HG02610 (cell line): ENCODE measurements at regions not wholly inside any gene's neighbourhood (a gene's known extent, or its start where the extent isn't known, plus 50 kb on each side); places are given as distances from the start of the nearest gene placed in this dataset.
"Not testable (repeated sequence)": the region's sequence is repeated elsewhere in the genome, so short reads cannot be mapped to it uniquely, and the experiment has no call there.

ENCODE experiments used
- ATAC-seq: cut with Tn5 transposase; IDR thresholded peaks from one replicate; pipeline ENCODE4 v1.9.1; 2021; ENCODE audit warnings: mild to moderate bottlenecking, moderate library complexity; ENCODE audit not compliant: unreplicated experiment

DNA sequence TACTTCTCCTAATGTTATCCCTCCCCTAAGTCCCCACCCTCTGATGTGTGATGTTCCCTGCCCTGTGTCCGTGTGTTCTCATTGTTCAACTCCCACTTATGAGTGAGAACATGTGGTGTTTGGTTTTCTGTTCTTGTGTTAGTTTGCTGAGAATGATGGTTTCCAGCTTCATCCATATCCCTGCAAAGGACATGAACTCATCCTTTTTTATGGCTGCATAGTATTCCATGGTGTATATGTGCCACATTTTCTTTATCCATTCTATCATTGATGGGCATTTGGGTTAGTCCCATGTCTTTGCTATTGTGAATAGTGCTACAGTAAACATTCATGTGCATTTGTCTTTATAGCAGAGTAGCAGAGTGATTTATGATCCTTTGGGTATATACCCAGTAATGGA is 613.8 kb upstream of the KIF2B start:
- not testable (repeated sequence) for ATAC-seq

DNA sequence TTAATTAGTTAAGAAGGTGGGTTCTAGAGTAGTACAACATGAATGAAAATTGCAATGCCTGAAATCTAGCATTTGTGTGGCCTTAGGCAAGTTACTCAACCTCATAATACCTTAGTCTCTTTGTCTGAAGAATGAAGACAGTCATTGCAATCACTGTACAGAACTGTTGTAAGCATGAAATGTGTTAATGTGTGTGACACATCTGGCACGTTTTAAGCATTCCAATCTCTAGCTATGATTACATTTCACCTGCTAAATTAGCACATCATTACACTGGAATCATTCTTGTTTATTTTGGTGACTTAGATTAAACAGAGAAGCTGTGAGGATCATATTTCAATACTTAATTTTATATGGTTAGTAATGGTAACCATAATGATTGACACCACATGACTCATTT is 629.7 kb upstream of the KIF2B start:
- ATAC-seq, result no peak

DNA sequence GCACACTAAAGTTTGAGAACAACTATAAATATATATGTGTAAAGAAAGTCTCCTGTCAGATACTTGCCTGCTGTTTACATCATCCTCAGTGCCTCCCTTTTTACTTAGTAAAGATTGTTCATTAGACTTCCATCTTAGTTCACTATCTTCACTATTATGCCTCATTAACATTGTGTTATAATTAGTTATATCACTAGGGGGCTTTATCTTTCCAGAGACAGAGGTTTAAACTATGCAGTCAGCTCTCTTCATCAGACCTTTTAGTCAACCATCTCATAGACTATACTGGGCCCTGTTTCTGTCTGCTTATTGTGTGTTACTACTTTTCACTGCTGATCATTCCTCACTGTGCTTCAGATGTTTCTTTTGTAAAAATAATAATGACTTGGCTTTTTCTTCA is 630.8 kb upstream of the KIF2B start:
- no peak for ATAC-seq

DNA sequence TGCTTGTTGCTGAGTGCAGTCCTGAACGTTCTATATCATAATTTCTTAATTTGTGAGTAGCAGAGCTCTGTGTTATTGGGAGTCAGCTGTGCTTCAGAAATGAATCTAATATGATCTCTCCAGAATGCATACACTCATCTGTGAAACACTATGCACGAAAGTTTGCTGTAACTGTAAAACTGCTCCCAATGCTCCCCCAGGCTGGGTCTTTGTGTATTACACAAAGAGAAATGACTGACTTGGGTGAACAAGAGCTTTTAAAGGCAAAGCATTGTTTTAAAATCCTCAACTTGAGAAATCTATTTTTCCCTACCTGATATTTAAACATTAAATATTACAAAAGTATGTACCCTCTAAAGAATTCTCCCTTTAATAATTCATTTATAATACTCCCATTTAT is 636.7 kb upstream of the KIF2B start:
- no peak for ATAC-seq

DNA sequence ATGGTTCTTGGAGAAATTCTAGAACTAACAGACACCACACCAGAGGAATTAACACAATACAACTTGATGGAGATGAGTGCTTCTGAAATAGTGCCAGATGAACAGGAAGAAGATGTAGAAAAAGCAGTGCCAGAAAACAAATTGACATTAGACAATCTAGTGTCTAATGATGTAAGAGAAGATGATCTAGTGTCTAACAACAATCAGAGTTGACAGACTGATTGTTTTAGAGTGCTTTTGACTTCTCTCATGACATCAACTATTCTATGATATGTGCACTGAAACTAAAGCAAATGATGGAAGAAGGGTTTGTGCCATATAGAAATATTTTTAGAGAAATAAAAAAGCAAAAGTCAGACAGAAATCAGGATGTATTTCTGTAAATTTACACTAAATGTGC is 646.1 kb upstream of the KIF2B start:
- ATAC-seq, result no peak

DNA sequence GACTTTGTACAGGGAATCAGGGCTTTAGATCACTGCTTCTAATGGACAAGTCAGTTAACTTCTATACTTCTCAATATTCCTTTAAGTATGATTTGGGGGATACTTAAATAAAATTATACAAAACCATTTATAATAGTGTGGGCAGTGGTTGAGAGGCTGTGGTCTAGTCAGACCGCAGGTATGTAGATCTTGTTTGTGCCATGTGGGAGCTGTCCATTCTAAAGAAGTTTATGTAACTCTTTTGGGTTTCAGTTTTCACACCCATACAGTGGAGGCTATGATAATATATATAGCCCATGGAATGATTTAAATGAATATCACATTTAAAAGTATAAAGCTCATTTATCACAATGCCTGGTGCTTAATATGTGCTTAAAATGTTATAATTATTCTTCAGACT is 654.3 kb upstream of the KIF2B start:
- ATAC-seq, result no peak

DNA sequence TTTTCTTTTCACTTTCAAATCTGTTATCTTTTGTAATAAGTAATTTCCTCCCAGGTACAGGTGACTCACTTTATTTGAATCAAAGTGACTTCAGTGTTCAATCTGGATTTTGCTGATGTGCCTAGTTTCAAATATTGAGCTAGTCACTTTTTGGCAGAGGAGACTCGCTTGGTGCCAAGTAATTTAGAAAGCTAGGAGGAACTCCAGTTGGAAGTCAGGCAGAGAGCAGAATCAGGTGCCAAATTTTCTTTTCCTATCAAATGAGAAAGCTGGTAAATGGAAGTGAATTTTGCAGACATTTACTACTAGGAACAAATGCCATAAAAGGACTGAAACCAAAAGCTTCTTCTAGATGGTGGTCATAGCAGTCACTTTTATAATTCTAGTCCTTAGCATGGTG is 656.0 kb upstream of the KIF2B start:
- ATAC-seq, result no peak

DNA sequence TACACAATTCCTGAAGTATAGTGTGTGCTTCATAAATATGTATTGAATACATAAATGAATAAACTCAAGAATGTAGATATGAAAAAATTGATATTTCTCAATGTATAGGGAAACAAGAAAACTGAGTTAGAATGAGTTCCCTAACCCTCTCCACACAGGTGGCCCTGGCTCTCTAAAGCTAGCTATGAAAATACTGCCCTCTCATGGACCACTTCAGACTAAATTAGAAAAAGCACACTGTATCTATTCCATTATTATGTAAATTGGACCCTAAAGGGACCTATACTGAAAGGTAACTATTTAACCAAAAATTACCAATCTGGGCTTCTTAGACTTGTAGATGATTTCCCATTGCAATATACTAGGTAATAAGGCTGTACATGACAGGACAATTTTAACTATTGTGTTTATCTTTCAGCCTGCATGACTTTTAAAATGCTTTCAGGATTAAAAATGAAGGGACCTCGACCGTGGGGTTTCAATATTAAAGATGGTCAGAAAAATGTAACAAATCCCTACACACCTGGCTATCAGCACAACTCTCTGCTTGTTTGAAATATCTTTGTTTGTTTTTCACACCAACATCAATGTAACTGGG is 672.5 kb upstream of the KIF2B start:
- ATAC-seq, result no peak

DNA sequence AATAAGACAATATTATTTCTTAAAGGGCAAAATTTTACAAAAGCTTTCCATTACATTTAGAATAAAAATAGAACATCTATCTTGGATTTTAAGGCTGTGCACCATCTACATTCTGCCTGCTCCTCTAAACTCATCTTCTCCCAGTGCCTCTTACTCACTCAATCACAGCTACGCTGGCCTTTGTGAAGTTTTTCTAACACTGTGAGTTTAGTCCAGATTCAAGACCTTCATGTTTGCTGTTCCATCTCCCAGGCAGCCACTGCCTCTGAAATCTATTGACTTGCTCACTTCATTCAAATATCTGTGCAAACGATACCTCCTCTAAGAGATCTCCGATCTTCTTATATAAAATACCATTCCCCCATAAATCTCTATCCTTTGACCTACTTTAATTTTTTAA is 673.4 kb upstream of the KIF2B start:
- no peak for ATAC-seq

DNA sequence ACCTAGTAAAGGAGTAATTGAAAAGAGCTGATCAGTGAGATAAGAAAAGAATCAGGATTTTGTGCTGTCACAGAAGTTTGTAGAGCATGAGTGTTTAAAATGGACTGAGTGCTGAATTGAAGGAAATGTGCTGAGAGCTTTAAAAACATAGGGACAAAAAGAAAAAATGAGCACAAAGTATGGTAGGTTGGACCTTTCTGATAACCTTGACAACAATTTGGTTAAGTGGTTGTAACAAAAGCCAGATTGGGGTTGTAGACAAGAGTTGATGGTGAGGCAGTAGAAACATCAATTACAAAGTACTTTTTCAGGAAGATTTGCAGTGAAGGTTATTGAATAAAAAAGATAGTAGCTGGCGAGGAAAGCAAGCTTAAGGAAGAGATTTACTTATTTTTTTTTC is 674.7 kb upstream of the KIF2B start:
- no peak for ATAC-seq

DNA sequence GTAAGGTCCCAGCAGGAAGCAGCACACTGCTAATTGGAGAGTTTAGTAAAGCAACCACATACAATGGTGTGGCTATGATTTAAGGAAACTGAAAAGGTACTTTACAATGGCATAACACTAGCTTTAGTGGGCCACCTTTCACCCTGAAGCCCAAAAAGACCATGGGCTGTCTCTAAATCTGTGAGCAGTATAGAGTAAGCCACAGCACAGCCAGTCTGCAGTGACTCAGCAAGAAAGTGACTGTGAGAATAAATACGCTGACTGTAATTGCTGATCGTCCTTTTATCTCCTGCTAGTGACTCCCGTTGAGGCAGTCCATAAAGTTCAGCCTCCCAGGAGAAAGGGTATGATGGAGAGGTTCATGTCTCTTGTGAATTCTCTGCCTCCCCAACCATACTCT is 679.8 kb upstream of the KIF2B start:
- ATAC-seq, result no peak

DNA sequence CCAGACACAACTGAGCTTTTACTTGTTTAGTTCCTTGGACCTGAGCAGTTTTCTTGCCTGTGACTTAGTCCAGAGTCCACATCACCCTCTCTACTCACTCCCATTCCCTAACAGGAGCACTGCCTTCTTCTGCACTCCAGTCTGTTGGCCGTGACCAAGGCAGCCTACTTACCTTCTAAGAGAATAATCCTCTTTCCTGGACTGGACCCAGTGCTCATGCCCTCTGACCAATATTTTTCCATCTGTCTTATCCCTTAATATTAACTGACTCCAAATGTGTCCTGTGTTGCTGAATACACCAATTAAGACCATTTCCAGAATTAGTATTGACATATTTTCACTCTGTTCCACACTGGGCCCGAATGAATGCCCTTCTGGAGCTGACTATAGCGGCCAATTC is 681.0 kb upstream of the KIF2B start:
- ATAC-seq, result no peak

DNA sequence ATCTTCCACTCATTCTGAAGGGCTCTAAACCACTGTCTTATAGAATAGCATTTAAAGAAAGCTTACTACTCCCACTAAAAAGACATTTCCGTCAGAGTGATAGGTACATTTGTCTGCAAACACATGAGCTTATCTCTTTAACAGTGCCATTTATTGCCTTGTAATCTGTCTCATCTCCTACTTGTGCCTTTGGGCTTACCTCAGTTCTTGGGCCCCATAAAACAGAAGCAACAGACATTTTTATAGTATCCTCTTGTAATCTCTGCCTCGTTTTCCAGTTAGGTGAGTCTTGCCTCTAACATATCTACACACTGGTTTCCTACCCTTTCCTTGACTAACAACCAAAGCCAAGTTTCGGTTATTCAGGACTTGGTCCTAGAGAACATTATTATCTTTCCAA is 681.4 kb upstream of the KIF2B start:
- ATAC-seq, result no peak

DNA sequence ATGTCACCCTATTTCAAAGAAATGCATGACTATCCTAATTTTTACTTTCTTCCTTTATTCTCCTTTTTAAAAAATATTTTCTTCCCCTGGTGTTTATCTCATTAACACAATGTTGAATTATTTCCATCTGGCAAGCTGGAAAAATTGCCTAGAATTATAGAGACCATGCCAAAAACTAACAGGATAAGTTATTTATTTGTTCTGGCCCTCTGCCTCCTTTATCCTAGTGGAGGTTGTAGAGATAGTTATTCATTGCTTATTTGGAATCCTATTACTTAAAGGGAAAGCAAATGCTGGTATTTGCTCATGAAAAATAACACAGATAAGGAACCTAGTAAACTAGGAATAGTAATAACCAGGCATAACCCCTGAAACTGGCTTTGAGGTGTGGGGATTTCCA is 684.9 kb upstream of the KIF2B start:
- ATAC-seq, result no peak

DNA sequence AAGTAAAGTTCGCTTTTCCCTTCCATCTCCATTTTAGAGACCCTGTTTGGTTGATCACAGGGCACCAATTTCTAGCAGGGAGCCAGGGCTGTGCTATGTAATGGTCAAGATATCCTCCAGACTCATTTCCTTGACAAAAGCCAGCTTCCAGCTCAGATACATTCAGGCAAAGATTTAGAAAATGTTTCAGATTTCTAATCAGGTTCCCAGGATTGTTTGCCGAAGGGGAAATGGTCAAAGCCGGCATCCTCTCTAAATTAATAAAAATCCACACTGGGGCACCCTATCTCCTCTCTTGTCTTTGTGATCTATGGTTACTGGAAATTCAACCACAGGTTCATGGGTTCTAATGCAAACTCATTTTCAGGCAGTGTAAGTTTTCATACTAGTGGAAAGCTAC is 686.8 kb upstream of the KIF2B start:
- ATAC-seq, result no peak

DNA sequence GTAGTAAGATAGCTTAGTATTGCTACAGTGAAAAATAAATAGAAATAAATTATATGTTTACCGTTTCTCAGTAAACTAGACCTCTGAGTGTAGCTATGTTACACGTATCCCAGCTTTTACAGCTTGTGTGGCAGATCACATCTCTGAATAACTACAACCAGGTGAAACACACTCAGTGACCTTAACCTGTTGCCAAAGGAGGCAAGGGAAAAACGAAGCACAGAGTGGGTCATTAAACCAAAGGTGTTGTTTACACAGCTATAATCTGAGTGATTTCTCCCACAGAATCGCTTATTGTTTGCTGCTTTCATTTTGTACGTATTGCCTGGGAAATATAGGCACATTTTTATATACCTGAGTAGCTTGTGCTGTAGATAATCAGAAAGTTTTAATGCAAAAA is 688.2 kb upstream of the KIF2B start:
- ATAC-seq, result no peak

DNA sequence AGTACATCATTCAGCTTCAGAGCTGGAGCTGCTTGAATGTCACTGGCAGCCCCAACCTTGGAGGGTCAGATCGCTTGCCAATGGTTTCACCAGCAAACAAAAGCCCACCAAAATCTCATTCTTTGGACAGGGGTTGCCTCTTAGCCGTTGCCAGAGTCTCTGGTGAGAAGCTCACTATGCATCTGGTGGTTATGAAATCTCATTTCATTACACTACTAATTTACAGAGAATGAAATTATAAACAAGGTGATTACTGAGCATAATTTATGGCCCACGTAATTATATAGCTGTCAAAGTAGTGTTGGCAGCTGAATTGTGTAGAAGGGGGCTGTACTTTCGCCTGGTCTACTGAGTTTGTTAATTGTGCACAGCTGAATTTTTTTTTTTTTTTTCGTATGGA is 688.9 kb upstream of the KIF2B start:
- no peak for ATAC-seq

DNA sequence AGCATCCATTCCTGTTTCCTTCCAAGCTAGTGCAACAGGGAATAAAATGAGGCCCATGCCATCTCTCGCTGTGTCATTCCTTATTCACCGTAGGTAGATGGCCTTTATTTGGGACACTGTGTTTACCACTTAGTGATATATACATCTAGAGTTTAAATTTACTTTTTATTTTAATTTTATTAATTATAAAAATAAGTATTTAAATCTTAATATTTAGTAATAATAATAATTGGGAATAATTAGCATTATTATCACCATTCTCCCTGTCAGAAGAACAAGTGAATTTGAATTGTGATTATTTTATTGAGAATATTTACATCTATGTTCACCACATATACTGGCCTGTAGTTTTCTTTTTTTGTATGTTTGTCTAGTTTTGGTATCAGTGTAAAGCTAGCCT is 692.9 kb upstream of the KIF2B start:
- ATAC-seq, result no peak

DNA sequence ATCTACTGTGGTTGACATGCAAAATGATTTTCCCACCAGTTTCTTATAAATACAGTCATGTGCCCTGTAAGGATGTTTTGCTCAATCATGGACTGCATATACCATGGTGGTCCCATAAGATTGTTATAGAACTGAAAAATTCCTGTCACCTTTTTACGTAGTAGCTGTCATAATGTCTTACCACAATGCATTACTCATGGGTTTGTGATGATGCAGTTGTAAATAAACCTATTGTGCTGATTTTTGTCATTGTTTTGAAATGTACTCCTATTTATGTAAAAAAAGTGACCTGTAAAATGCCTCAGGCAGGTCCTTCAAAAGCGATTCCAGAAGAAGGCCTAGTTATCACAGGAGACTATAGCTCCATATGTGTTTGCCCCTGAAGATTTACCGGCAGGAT is 695.4 kb upstream of the KIF2B start:
- ATAC-seq, result no peak

DNA sequence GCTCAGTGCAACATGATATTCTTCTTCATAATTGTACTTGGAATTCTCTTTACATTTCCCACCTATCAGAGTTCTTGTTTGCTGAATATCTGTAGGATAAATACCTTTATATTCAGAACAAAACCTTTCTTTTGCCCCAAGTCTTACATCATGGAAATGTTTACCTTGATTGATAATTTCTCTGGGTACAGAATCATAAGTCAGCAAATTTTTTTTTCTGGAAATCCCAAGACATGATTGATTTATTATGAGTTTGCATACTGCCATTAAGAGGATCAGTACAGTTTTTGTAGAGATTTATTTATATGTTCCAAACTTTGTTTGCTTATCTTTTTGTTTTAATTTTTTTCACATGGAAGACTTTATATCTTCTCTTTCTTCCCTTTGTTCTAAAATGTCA is 699.8 kb upstream of the KIF2B start:
- ATAC-seq, result no peak

DNA sequence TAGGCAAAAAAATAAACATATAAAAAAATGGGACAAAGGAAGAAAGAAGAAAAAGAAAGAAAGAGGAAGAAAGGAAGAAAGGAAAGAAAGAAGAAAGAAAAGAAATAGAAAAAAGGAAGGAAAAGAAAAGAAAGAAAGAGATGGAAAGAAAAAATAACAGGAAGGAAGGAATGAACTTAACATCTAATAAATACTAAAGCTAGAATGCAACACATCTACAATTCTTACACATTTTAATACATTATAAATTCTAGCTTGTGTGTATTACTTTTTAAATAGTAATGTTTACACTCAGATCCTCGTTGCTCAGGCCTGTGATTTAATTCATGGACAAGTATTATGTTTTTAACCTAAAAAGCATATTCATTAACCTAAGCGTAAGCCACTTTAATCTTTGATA is 703.0 kb upstream of the KIF2B start:
- no peak for ATAC-seq

DNA sequence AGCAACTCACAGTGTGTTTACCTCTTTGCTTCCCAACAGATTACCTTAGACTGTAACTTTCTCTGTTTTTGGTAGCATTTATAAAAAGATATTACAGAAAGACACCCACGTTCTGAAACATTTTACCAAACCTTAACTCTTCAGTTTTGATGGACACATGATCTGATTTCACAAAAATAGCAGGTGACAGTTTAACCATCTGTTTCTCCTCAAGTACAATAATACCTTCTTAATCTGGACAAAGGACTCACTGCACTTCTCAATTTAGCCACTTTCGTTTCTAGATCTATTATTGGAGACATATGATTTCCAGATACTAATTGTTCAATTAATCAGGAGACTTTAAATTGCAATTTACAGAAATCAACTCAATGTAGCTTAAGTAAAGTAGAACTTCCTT is 703.8 kb upstream of the KIF2B start:
- ATAC-seq, result no peak

DNA sequence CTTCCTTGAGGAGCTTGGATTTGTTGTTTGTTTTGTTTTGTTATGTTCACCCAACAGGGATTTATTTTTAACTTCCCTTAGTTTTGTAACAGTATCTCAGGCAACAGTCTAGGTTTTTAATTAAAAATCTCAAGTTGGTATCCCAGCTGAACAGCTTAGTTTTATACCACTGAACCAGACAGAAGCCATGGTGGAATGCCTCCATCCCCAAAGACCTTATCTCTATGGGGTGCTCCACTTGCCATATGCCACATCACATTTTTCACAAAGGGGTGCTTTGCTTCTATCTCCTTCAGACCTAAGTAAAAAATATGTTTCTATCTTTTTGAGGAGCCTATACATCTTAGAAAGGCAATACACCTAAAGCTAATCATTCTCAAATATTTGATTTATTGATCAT is 715.8 kb upstream of the KIF2B start:
- ATAC-seq, result no peak

DNA sequence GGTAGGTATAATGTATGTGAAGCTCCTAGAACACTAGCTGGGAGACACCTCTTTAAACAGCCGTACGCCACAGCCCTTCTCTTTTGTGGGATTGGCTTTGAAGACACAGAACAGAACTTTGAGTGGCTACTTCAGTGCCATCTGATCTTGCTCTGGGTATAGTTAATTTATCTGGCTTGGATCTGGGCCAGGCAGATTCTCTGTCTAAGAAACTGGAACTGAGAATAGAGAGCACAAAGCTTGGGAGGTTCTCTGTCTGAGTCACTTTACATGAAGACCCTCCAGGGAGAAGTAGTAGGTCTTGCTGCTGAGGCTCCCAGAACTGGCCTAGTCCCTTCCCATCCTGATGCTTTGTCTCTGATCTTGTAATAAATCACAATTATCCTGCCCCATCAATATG is 721.0 kb upstream of the KIF2B start:
- no peak for ATAC-seq
